Kidney (tissue), 13 donors: ENCODE measurements at regions not wholly inside any gene's neighbourhood (a gene's known extent, or its start where the extent isn't known, plus 50 kb on each side); places are given as distances from the start of the nearest gene placed in this dataset.

ENCODE experiments used
- DNase-seq, 5 donors: peaks; one replicate each; pipeline ENCODE4 v3.0.0-alpha.2; 2013 to 2020
- FAIRE-seq: peaks from 2 replicates; lab custom pipeline; 2012; peaks lifted over from hg19 to GRCh38; lab: Jason Lieb, UNC
- H3K27ac ChIP-seq, 2 donors: one replicate each; pipeline ENCODE4 v1.7.0; 2013; ENCODE audit warnings: low read depth in 2 of 2, low read length in 2 of 2, inconsistent platforms in 1 of 2
- H3K27me3 ChIP-seq: one replicate; pipeline ENCODE4 v1.7.1; 2013; ENCODE audit warnings: low read length, inconsistent platforms; ENCODE audit not compliant: control insufficient read depth, insufficient read depth
- H3K36me3 ChIP-seq, 3 donors: one replicate each; pipeline versions ENCODE4 v1.7.0 to v1.7.1; 2013; ENCODE audit warnings: low read length in 3 of 3, control low read depth in 1 of 3, inconsistent platforms in 1 of 3; ENCODE audit not compliant: insufficient read depth in 3 of 3, control insufficient read depth in 2 of 3
- H3K4me1 ChIP-seq, 3 donors: one replicate each; pipeline versions ENCODE4 v1.7.0 to v1.7.1; 2013; ENCODE audit warnings: low read length in 3 of 3, inconsistent platforms in 1 of 3, low read depth in 1 of 3; ENCODE audit not compliant: control insufficient read depth in 2 of 3, insufficient read depth in 2 of 3
- H3K4me3 ChIP-seq, 3 donors: one replicate each; pipeline versions ENCODE4 v1.7.0 to v1.8.1; 2013; ENCODE audit warnings: low read length in 3 of 3, control low read depth in 1 of 3, inconsistent platforms in 1 of 3
- H3K9ac ChIP-seq, 3 donors: one replicate each; pipeline versions ENCODE4 v1.7.0 to v1.7.1; 2013; ENCODE audit warnings: low read length in 3 of 3, control low read depth in 1 of 3, inconsistent platforms in 1 of 3
- H3K9me3 ChIP-seq, 3 donors: one replicate each; pipeline versions ENCODE4 v1.7.0 to v1.7.1; 2013; ENCODE audit warnings: low read length in 3 of 3, control low read depth in 1 of 3, inconsistent platforms in 1 of 3; ENCODE audit not compliant: control insufficient read depth in 2 of 3, insufficient read depth in 1 of 3
- CTCF ChIP-seq: IDR thresholded peaks from 3 replicates; pipeline ENCODE4 v1.5.1; 2012; ENCODE audit warnings: mild to moderate bottlenecking, moderate library complexity, borderline replicate concordance; ENCODE audit not compliant: insufficient read depth; ENCODE audit errors: extremely low read depth
- intact Hi-C: fragments of 100-400 bp; cut with DNase I; formaldehyde crosslinking; loops from one replicate; pipeline ENCODE4 v1.11.1; 2022
- donor health status: control.
- donor health status: control.
- donor health status: control.
- donor health status: control.
- donor health status: control.
- donor health status: DM: yes; HTN: yes; CAD: no.
- donor health status: Normal renal cell carcinoma (clear cell type).

- H3K4me3 ChIP-seq, result no peak overlapping the region
- no peaks in the 10 kb centered on the region for H3K9me3 ChIP-seq
- no peaks in the 10 kb centered on the region for H3K36me3 ChIP-seq
- DNase-seq, result no peak
- no peak overlapping the region for H3K27ac ChIP-seq
- intact Hi-C loops, result no loop called here
- H3K4me1 ChIP-seq, result no peaks in the 10 kb centered on the region
- FAIRE-seq, result no peak
- no peaks in the 10 kb centered on the region for H3K27me3 ChIP-seq
- H3K9ac ChIP-seq, result no peak overlapping the region
- no peak for TF ChIP-seq CTCF
These were observed 667.5 kb downstream of the UTRN start for GRCh38 chr6:144952456-144953240.

GRCh38 chr6:144953552-144954240 is 668.6 kb downstream of the UTRN start:
- intact Hi-C loops, result no loop called here
- H3K27me3 ChIP-seq, result no peaks in the 10 kb centered on the region
- H3K9ac ChIP-seq, result no peak overlapping the region

GRCh38 chr6:144954241-144954556 is 669.1 kb downstream of the UTRN start:
- FAIRE-seq (no peak), DNase-seq (no peak)
- TF ChIP-seq CTCF, result no peak
- Histone ChIP-seq H3K9ac (no peak overlapping the region), H3K4me1 (no peaks in the 10 kb centered on the region), H3K9me3 (no peaks in the 10 kb centered on the region), H3K27ac (no peak overlapping the region), H3K4me3 (no peak overlapping the region), H3K36me3 (no peaks in the 10 kb centered on the region), H3K27me3 (no peaks in the 10 kb centered on the region)
- intact Hi-C loops, result no loop called here

More at GRCh38 chr6:144953552-144954240, 668.6 kb downstream of the UTRN start:
- H3K27ac ChIP-seq, result no peak overlapping the region
- no peak for FAIRE-seq
- no peak for DNase-seq
- no peak overlapping the region for H3K4me3 ChIP-seq
- no peaks in the 10 kb centered on the region for H3K4me1 ChIP-seq
- no peaks in the 10 kb centered on the region for H3K36me3 ChIP-seq
- no peaks in the 10 kb centered on the region for H3K9me3 ChIP-seq
- TF ChIP-seq CTCF, result no peak
